Peyer's patch (tissue), 4 donors: ENCODE measurements at regions not wholly inside any gene's neighbourhood (a gene's known extent, or its start where the extent isn't known, plus 50 kb on each side); places are given as distances from the start of the nearest gene placed in this dataset.

ENCODE experiments used
- CTCF ChIP-seq, 6 experiments: fragments of 450-650 bp in 4 of 6; fragments of 200-600 bp in 2 of 6; sonication (generic) in 1 of 6; IDR thresholded peaks; one replicate each; pipeline ENCODE4 v1.5.1; 2017 to 2019; ENCODE audit warnings: antibody characterized with exemption in 6 of 6, mild to moderate bottlenecking in 3 of 6, moderate library complexity in 1 of 6
- POLR2A ChIP-seq, 2 donors: fragments of 450-650 bp; IDR thresholded peaks; one replicate each; pipeline ENCODE4 v1.5.1; 2017; ENCODE audit warnings: antibody characterized with exemption in 2 of 2, mild to moderate bottlenecking in 2 of 2, moderate library complexity in 2 of 2

DNA sequence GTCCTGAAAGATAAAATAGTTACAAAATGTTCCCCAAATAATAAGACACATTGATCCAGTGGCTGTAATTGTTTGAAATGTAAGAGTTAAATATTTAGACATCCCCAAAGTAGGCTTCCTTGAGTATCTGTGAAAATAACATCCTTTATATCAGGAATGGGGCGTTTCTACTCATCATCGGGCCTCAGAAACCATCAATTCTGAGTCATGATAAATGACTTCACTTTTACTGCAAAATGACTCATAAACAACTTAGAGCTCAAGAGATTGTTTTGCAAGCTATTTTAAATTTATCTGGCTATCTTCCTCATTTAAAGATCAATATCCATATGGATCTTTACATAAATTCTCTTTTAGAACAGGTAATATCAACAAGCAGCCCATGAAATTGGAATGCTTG, 369.4 kb upstream of the CNKSR2 start:
- no peak for TF ChIP-seq CTCF (IDR thresholded peaks at IDR 0.05)
- no peak for TF ChIP-seq POLR2A (IDR thresholded peaks at IDR 0.05)
